CD4-positive, alpha-beta T cell (primary cell): ENCODE measurements at regions not wholly inside any gene's neighbourhood (a gene's known extent, or its start where the extent isn't known, plus 50 kb on each side); places are given as distances from the start of the nearest gene placed in this dataset.

Experiments
- ATAC-seq: fragments of 200-7000 bp; cut with Tn5 transposase; one replicate; pipeline ENCODE4 v1.10.0; 2022; ENCODE audit warnings: mild to moderate bottlenecking; ENCODE audit not compliant: poor library complexity
- CTCF ChIA-PET: fragments of 350-600 bp; sonication (Branson Sonifier 250); formaldehyde crosslinking; loops from one replicate; lab custom pipeline; 2021; ENCODE audit warnings: antibody characterized with exemption, inconsistent platforms; lab: Charles Lee
- POLR2A ChIA-PET: fragments of 350-600 bp; sonication (Branson Sonifier 250); formaldehyde crosslinking; loops from one replicate; lab custom pipeline; 2021; ENCODE audit warnings: antibody characterized with exemption, inconsistent platforms; lab: Charles Lee
- DNase-seq, 14 experiments: peaks; one replicate each; pipeline ENCODE4 v3.0.0-alpha.2; 2013 to 2020; ENCODE audit warnings: mixed read lengths in 2 of 14
- H3K27ac ChIP-seq, 2 donors: one replicate each; pipeline versions ENCODE4 v1.5.1 to v1.7.0; 2013; ENCODE audit warnings: low read length in 2 of 2, low read depth in 1 of 2, mild to moderate bottlenecking in 1 of 2
- H3K27me3 ChIP-seq, 2 experiments: 1 replicate in 1 of 2; 2 replicates in 1 of 2; pipeline versions ENCODE4 v1.6.1 to v1.7.0; 2013; ENCODE audit warnings: low read length in 2 of 2, control low read depth in 1 of 2, mild to moderate bottlenecking in 1 of 2, moderate library complexity in 1 of 2; ENCODE audit not compliant: insufficient read depth in 2 of 2, control insufficient read depth in 1 of 2
- H3K36me3 ChIP-seq: one replicate; pipeline ENCODE4 v1.6.1; 2013; ENCODE audit warnings: low read length, control low read depth; ENCODE audit not compliant: insufficient read depth
- H3K4me1 ChIP-seq: one replicate; pipeline ENCODE4 v1.6.1; 2013; ENCODE audit warnings: low read length, control low read depth; ENCODE audit not compliant: insufficient read depth
- H3K4me3 ChIP-seq: one replicate; pipeline ENCODE4 v1.5.1; 2013; ENCODE audit warnings: mild to moderate bottlenecking, low read length, moderate library complexity
- H3K9me3 ChIP-seq, 2 experiments: 1 replicate in 1 of 2; 2 replicates in 1 of 2; pipeline versions ENCODE4 v1.6.1 to v1.7.0; 2013; ENCODE audit warnings: low read length in 2 of 2, mild to moderate bottlenecking in 2 of 2, control low read depth in 1 of 2, moderate library complexity in 1 of 2; ENCODE audit not compliant: control insufficient read depth in 1 of 2, insufficient read depth in 1 of 2
- H3K27ac Mint-ChIP-seq: one replicate; pipeline ENCODE4 v1.8.0; 2020; ENCODE audit warnings: mixed read lengths
- H3K27me3 Mint-ChIP-seq: one replicate; pipeline ENCODE4 v1.8.0; 2021; ENCODE audit warnings: mixed read lengths
- H3K36me3 Mint-ChIP-seq: one replicate; pipeline ENCODE4 v1.8.0; 2021; ENCODE audit warnings: low read depth, mixed read lengths
- H3K4me1 Mint-ChIP-seq: one replicate; pipeline ENCODE4 v1.8.0; 2021; ENCODE audit warnings: low read depth, mixed read lengths
- H3K4me3 Mint-ChIP-seq: one replicate; pipeline ENCODE4 v1.8.0; 2020; ENCODE audit warnings: mild to moderate bottlenecking, mixed read lengths
- H3K9me3 Mint-ChIP-seq: one replicate; pipeline ENCODE4 v1.8.0; 2020; ENCODE audit warnings: mixed read lengths
- CTCF ChIP-seq: fragments of 200-600 bp; IDR thresholded peaks from one replicate; pipeline ENCODE4 v1.8.0; 2022; ENCODE audit warnings: antibody characterized with exemption, mild to moderate bottlenecking
- intact Hi-C, 2 experiments: fragments of 100-400 bp; cut with DNase I in 1 of 2; cut with micrococcal nuclease in 1 of 2; formaldehyde crosslinking; loops; one replicate each; pipeline versions ENCODE4 v1.15.1 to v1.9.0; 2023 to 2025; cut with DNase I, micrococcal nuclease

GRCh38 chr2:166831930-166832329 is 56.4 kb upstream of the XIRP2 start:
- CTCF ChIA-PET, result no interaction called here
- Mint-ChIP-seq H3K4me1 (no peaks in the 10 kb centered on the region), H3K27me3 (no peaks in the 10 kb centered on the region), H3K27ac (no peak overlapping the region), H3K36me3 (no peaks in the 10 kb centered on the region), H3K9me3 (no peaks in the 10 kb centered on the region), H3K4me3 (no peak overlapping the region)
- Histone ChIP-seq H3K27me3 (no peaks in the 10 kb centered on the region), H3K36me3 (no peaks in the 10 kb centered on the region), H3K4me3 (no peak overlapping the region), H3K27ac (no peak overlapping the region), H3K9me3 (no peaks in the 10 kb centered on the region), H3K4me1 (no peaks in the 10 kb centered on the region)
- intact Hi-C loops, result no loop called here
- POLR2A ChIA-PET, result no interaction called here
- TF ChIP-seq CTCF, result no peak
- DNase-seq (no peak), ATAC-seq (no peak)

DNA sequence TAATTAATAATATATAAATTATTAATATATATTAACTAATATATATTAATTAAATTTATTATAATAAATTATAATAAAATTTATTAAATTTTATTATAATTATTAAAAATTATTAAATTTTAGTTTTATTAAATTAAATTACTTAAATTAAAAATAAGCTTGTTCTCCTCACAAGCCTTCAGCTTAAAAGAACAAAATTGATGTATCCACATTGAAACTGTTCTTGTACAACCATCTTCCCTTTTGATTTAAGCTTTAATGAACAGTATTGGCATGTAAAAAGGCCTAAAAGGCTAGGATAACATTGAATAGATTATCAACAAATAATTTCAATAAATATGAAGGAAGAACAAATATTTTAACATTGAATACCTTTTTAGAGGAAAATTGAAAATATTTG is 62.4 kb upstream of the XIRP2 start:
- H3K9me3 Mint-ChIP-seq, result peaks cover under 1% of the 10 kb centered on the region
- ChIA-PET CTCF (no interaction called here), POLR2A (interaction anchor here (1.7 kb wide), 1 partner anchor 22 kb away, joined by 4 read pairs; no protein-coding TSS in a partner anchor)
- H3K4me1 Mint-ChIP-seq, result no peaks in the 10 kb centered on the region
- H3K27me3 Mint-ChIP-seq, result no peaks in the 10 kb centered on the region
- no peak for TF ChIP-seq CTCF
- intact Hi-C loops, result no loop called here
- H3K27ac ChIP-seq, result no peak overlapping the region
- no peak overlapping the region for H3K4me3 ChIP-seq
- ATAC-seq (no peak), DNase-seq (no peak)
- no peaks in the 10 kb centered on the region for H3K27me3 ChIP-seq
- H3K4me3 Mint-ChIP-seq, result no peak overlapping the region
- H3K36me3 ChIP-seq, result no peaks in the 10 kb centered on the region
- no peaks in the 10 kb centered on the region for H3K4me1 ChIP-seq
- no peak overlapping the region for H3K27ac Mint-ChIP-seq
- H3K36me3 Mint-ChIP-seq, result no peaks in the 10 kb centered on the region
- H3K9me3 ChIP-seq, result no peaks in the 10 kb centered on the region

DNA sequence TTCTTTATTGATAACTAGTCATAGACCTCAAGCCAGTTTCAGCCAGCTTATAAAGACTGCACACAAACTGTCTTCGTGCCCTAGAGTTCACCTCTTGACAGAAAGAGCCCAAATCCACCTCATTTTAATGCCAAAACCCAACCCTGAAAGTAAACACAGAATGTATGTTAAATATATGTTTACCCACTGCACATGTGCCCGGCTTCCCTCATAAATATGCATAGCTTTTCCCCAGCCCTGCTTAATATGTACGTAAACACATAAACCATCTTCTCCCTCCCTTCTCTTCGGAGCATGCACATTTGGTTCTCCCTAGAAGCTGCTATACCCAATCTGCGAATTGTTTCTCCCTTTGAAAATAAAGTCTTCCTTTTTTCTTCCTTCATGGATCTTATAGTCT is 73.9 kb upstream of the XIRP2 start:
- H3K36me3 ChIP-seq, result no peaks in the 10 kb centered on the region
- no peak overlapping the region for H3K4me3 ChIP-seq
- Mint-ChIP-seq H3K4me3 (no peak overlapping the region), H3K27me3 (no peaks in the 10 kb centered on the region), H3K36me3 (no peaks in the 10 kb centered on the region), H3K27ac (no peak overlapping the region), H3K9me3 (peaks cover 6% of the 10 kb centered on the region), H3K4me1 (no peaks in the 10 kb centered on the region)
- no peaks in the 10 kb centered on the region for H3K27me3 ChIP-seq
- POLR2A ChIA-PET, result no interaction called here
- no peak for ATAC-seq
- peaks cover 0 to 9% of the 10 kb centered on the region in 2 experiments for H3K9me3 ChIP-seq
- DNase-seq, result no peak
- CTCF ChIA-PET, result no interaction called here
- H3K4me1 ChIP-seq, result no peaks in the 10 kb centered on the region
- no peak overlapping the region for H3K27ac ChIP-seq
- intact Hi-C loops, result no loop called here
- TF ChIP-seq CTCF, result no peak
